Parathyroid adenoma (tissue), 2 donors: ENCODE measurements at regions not wholly inside any gene's neighbourhood (a gene's known extent, or its start where the extent isn't known, plus 50 kb on each side); places are given as distances from the start of the nearest gene placed in this dataset.

Experiments
- H2AFZ ChIP-seq: fragments of 300-600 bp; sonication (generic); one replicate; pipeline ENCODE4 v1.7.0; 2017; ENCODE audit warnings: antibody characterized with exemption, mild to moderate bottlenecking
- H3K27ac ChIP-seq: fragments of 300-600 bp; sonication (generic); one replicate; pipeline ENCODE4 v1.7.0; 2017
- H3K27me3 ChIP-seq: fragments of 300-600 bp; sonication (generic); one replicate; pipeline ENCODE4 v1.7.0; 2017; ENCODE audit warnings: low read length; ENCODE audit not compliant: control insufficient read depth, insufficient read depth
- H3K36me3 ChIP-seq: fragments of 300-600 bp; sonication (generic); one replicate; pipeline ENCODE4 v1.7.0; 2017; ENCODE audit warnings: low read length; ENCODE audit not compliant: control insufficient read depth, insufficient read depth
- H3K4me1 ChIP-seq: fragments of 300-600 bp; sonication (generic); one replicate; pipeline ENCODE4 v1.7.0; 2017; ENCODE audit warnings: control low read depth
- H3K4me2 ChIP-seq: fragments of 300-600 bp; sonication (generic); one replicate; pipeline ENCODE4 v1.7.0; 2017; ENCODE audit warnings: low read length
- H3K4me3 ChIP-seq: fragments of 300-600 bp; sonication (generic); one replicate; pipeline ENCODE4 v1.7.0; 2017; ENCODE audit warnings: low read depth, low read length
- H3K79me2 ChIP-seq: fragments of 300-600 bp; sonication (generic); one replicate; pipeline ENCODE4 v1.7.0; 2017; ENCODE audit warnings: control low read depth
- H3K9ac ChIP-seq: fragments of 300-600 bp; sonication (generic); one replicate; pipeline ENCODE4 v1.7.0; 2017; ENCODE audit warnings: mild to moderate bottlenecking
- H3K9me3 ChIP-seq: fragments of 300-600 bp; sonication (generic); one replicate; pipeline ENCODE4 v1.7.0; 2017; ENCODE audit warnings: low read length; ENCODE audit not compliant: control insufficient read depth
- TF ChIP-seq, protein P1 (sequence below): fragments of 300-600 bp; sonication (generic); IDR thresholded peaks from one replicate; pipeline ENCODE4 v1.7.0; 2017; ENCODE audit warnings: antibody characterized with exemption, mild to moderate bottlenecking
- donor health status: primary hyperparathyroidism.

DNA sequence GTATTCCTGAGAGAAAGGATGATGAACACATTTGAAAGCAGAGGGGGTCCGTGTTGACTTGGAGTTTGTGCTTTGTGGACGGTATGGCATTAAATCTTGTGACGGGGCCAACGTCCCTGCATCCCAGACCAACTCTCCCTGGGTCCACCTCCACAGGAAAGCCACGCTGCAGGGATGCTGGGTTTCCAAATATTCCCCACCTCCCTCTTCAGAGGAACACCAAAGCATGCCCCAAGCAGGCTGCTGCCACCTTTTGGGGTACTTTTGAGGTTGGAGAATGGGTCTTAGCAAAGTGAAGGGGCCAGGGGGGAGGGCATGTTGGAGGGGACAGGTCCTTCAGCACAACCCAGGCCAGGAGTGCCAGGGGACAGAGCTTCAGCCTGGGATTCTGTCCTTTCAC, 504.4 kb downstream of the TCERG1L start:
- no peak overlapping the region for H3K9ac ChIP-seq
- TF ChIP-seq, protein P1, sequence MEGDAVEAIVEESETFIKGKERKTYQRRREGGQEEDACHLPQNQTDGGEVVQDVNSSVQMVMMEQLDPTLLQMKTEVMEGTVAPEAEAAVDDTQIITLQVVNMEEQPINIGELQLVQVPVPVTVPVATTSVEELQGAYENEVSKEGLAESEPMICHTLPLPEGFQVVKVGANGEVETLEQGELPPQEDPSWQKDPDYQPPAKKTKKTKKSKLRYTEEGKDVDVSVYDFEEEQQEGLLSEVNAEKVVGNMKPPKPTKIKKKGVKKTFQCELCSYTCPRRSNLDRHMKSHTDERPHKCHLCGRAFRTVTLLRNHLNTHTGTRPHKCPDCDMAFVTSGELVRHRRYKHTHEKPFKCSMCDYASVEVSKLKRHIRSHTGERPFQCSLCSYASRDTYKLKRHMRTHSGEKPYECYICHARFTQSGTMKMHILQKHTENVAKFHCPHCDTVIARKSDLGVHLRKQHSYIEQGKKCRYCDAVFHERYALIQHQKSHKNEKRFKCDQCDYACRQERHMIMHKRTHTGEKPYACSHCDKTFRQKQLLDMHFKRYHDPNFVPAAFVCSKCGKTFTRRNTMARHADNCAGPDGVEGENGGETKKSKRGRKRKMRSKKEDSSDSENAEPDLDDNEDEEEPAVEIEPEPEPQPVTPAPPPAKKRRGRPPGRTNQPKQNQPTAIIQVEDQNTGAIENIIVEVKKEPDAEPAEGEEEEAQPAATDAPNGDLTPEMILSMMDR: no peak
- no peak overlapping the region for H2AFZ ChIP-seq
- H3K36me3 ChIP-seq: no peaks in the 10 kb centered on the region
- no peaks in the 10 kb centered on the region for H3K4me1 ChIP-seq
- no peaks in the 10 kb centered on the region for H3K79me2 ChIP-seq
- H3K9me3 ChIP-seq: no peaks in the 10 kb centered on the region
- H3K27me3 ChIP-seq: no peaks in the 10 kb centered on the region
- no peak overlapping the region for H3K4me2 ChIP-seq
- H3K4me3 ChIP-seq: no peak overlapping the region
- H3K27ac ChIP-seq: no peak overlapping the region

DNA sequence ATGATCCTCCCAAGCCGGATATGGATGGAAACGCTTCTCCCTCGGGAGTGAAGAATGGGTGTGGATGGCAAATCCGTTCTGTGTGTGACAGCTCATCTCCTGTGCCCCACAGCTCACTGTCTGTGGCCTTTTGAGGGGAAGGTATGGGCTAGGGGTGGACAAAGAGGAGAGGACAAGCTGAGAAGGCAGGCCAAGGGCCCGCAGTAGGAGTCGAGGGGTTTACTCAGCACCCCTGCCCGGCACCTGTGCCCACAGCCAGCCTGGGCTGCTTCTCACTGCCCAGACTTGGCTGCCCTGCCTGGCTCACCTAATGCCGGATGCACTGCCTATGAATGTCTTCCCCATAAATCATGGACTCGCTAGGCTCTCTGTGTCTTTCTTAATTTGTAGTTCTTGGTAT, 503.8 kb downstream of the TCERG1L start:
- Histone ChIP-seq H3K27ac (no peak overlapping the region), H3K9me3 (no peaks in the 10 kb centered on the region), H3K4me2 (no peak overlapping the region), H3K4me1 (no peaks in the 10 kb centered on the region), H3K4me3 (no peak overlapping the region), H2AFZ (no peak overlapping the region), H3K79me2 (no peaks in the 10 kb centered on the region), H3K9ac (no peak overlapping the region), H3K36me3 (no peaks in the 10 kb centered on the region), H3K27me3 (no peaks in the 10 kb centered on the region)
- TF ChIP-seq, protein P1: no peak

DNA sequence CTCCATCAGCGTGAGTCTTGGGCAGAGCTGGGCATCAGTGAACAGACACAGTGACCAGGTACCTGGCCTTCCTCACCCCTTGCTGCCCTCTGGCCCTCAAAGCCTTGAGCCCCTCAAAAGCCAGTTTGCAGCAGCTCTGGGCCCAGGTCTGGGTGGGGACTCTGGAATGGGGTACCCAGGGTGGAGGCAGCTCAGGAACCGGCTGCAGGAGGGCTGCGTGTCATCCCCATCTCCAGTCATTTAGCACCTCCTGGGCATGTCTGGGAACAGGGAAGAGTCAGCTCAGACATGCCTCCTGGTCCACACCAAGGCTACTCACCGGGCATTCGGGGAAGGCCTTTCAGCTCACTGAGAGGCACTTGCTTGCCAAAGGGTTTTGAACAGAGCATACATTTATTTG, 503.3 kb downstream of the TCERG1L start:
- H3K79me2 ChIP-seq: no peaks in the 10 kb centered on the region
- H3K27me3 ChIP-seq: no peaks in the 10 kb centered on the region
- no peak overlapping the region for H3K4me3 ChIP-seq
- no peaks in the 10 kb centered on the region for H3K4me1 ChIP-seq
- H3K4me2 ChIP-seq: no peak overlapping the region
- TF ChIP-seq, protein P1: no peak
- H3K36me3 ChIP-seq: no peaks in the 10 kb centered on the region
- no peak overlapping the region for H2AFZ ChIP-seq
- H3K9me3 ChIP-seq: no peaks in the 10 kb centered on the region
- H3K27ac ChIP-seq: no peak overlapping the region
- no peak overlapping the region for H3K9ac ChIP-seq

DNA sequence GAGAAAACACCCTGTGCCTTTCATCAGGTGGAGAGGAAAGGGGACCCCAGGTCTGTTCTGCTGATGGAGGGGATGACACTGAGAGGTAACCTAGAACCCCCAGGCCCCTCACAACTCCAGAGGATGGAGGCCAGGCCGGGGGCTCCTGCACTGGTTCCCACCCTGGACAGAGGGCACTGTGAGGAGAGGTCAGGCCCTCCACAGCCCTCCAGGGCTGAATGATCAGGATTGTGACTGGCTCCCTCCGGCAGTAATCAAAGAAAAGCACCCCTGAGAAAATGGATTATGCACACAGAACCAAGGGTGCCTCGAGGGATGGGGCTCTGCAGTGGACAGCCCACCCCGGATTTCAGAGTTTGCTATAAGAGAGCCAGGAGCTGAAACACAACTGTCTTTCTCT, 502.8 kb downstream of the TCERG1L start:
- Histone ChIP-seq H3K79me2 (no peaks in the 10 kb centered on the region), H3K4me1 (no peaks in the 10 kb centered on the region), H3K27ac (no peak overlapping the region), H3K4me2 (no peak overlapping the region), H3K36me3 (no peaks in the 10 kb centered on the region), H3K27me3 (no peaks in the 10 kb centered on the region), H3K9ac (no peak overlapping the region), H2AFZ (no peak overlapping the region), H3K4me3 (no peak overlapping the region), H3K9me3 (no peaks in the 10 kb centered on the region)
- TF ChIP-seq, protein P1: no peak

DNA sequence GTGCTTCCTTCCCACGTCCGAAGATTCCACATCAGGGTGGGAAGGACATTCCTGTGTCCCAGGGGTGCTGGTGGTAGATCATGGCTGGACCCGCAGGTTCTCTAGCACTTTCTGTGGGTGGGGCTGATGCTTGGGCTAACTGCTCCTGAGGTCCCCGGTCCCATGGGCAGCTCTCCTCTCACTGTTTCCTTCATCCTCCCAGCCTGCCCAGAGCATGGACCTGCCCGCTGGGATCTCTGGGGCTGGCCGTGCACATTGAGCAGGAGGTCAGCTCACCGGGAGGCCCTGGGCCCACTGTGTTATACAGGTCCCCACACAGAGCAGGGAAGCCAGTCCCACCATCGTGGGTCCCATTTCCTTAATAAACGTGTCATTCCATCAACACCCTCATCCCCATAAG, 502.3 kb downstream of the TCERG1L start:
- H3K9ac ChIP-seq: no peak overlapping the region

More for the DNA sequence above, 502.3 kb downstream of the TCERG1L start:
- no peak overlapping the region for H3K4me3 ChIP-seq
- no peak overlapping the region for H3K4me2 ChIP-seq
- no peaks in the 10 kb centered on the region for H3K79me2 ChIP-seq
- no peaks in the 10 kb centered on the region for H3K36me3 ChIP-seq
- no peak overlapping the region for H2AFZ ChIP-seq
- no peaks in the 10 kb centered on the region for H3K4me1 ChIP-seq
- H3K27ac ChIP-seq: no peak overlapping the region
- TF ChIP-seq, protein P1: no peak
- H3K27me3 ChIP-seq: no peaks in the 10 kb centered on the region
- H3K9me3 ChIP-seq: no peaks in the 10 kb centered on the region
